SU-DHL-6 (cell line): ENCODE measurements at regions not wholly inside any gene's neighbourhood (a gene's known extent, or its start where the extent isn't known, plus 50 kb on each side); places are given as distances from the start of the nearest gene placed in this dataset.

Source experiments
- EZH2phosphoT487 ChIP-seq: fragments of 200-600 bp; sonication (generic), shearing (Covaris generic); conservative IDR thresholded peaks from 2 replicates; pipeline ENCODE4 v1.6.1; 2018; ENCODE audit warnings: mild to moderate bottlenecking, antibody characterized with exemption, low read length, moderate library complexity, mixed read lengths
- TF ChIP-seq, protein P1 (sequence below): fragments of 200-600 bp; sonication (generic); IDR thresholded peaks from one replicate; pipeline ENCODE4 v1.5.1; 2017; ENCODE audit warnings: antibody characterized with exemption, mild to moderate bottlenecking, low read length, moderate library complexity; ENCODE audit not compliant: insufficient read depth, poor library complexity, severe bottlenecking

DNA sequence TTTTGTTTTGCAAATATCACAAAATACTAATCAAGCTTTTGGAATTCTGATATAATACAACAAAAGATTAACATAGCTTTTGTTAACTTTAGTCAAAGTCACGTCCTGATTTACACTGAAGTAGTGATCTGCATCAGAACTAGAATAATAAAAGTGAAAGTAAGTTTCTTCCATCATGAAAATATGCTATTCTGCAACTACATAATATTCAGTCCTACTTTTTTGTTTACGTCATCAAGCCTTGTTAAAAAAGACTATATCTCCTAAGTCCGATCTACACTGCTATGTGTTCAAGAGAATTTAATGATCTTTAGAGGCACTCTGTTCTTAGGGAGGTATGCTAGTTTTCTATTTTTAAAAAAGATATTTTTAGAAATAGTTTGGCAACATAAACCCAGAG is 330.1 kb downstream of the ARPP21 start:
- TF ChIP-seq, protein P1, sequence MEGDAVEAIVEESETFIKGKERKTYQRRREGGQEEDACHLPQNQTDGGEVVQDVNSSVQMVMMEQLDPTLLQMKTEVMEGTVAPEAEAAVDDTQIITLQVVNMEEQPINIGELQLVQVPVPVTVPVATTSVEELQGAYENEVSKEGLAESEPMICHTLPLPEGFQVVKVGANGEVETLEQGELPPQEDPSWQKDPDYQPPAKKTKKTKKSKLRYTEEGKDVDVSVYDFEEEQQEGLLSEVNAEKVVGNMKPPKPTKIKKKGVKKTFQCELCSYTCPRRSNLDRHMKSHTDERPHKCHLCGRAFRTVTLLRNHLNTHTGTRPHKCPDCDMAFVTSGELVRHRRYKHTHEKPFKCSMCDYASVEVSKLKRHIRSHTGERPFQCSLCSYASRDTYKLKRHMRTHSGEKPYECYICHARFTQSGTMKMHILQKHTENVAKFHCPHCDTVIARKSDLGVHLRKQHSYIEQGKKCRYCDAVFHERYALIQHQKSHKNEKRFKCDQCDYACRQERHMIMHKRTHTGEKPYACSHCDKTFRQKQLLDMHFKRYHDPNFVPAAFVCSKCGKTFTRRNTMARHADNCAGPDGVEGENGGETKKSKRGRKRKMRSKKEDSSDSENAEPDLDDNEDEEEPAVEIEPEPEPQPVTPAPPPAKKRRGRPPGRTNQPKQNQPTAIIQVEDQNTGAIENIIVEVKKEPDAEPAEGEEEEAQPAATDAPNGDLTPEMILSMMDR: no peak
- no peak for TF ChIP-seq EZH2phosphoT487
